ENCODE measurements at regions not wholly inside any gene's neighbourhood (a gene's known extent, or its start where the extent isn't known, plus 50 kb on each side); places are given as distances from the start of the nearest gene placed in this dataset.
A peak's percentile ranks its signal among the peaks of the same experiment; 100 is the strongest.
"Not testable (repeated sequence)": the region's sequence is repeated elsewhere in the genome, so short reads cannot be mapped to it uniquely, and the experiment has no call there.

GRCh38 chr16:88300463-88300835, 82.3 kb upstream of the ZNF469 start:
- no peak for DNase-seq (ENCODE audit: low spot score)

- DNase-seq (ENCODE audit: low spot score): no peak
These were observed 81.3 kb upstream of the ZNF469 start for GRCh38 chr16:88301431-88301830.

GRCh38 chr16:88301886-88302285, 80.9 kb upstream of the ZNF469 start:
- no peak for DNase-seq (ENCODE audit: low spot score)

- no peak for DNase-seq (ENCODE audit: low spot score)
These were observed 80.1 kb upstream of the ZNF469 start for GRCh38 chr16:88302666-88303065.

- DNase-seq (ENCODE audit: low spot score): no peak
These were observed 79.4 kb upstream of the ZNF469 start for GRCh38 chr16:88303405-88303804.

GRCh38 chr16:88303890-88304819, 78.6 kb upstream of the ZNF469 start:
- peak; percentile 79 for DNase-seq (ENCODE audit: low spot score)

- DNase-seq (ENCODE audit: low spot score): no peak
These were observed 77.6 kb upstream of the ZNF469 start for GRCh38 chr16:88305176-88305575.

GRCh38 chr16:88306411-88306810, 76.3 kb upstream of the ZNF469 start:
- DNase-seq (ENCODE audit: low spot score): no peak

GRCh38 chr16:88306860-88307545, 75.8 kb upstream of the ZNF469 start:
- DNase-seq (ENCODE audit: low spot score): peak; percentile 84

GRCh38 chr16:88308441-88309173, 74.2 kb upstream of the ZNF469 start:
- DNase-seq (ENCODE audit: low spot score): no peak

GRCh38 chr16:88309174-88309907, 73.4 kb upstream of the ZNF469 start:
- no peak for DNase-seq (ENCODE audit: low spot score)

GRCh38 chr16:88309908-88310265, 72.9 kb upstream of the ZNF469 start:
- DNase-seq (ENCODE audit: low spot score): no peak

GRCh38 chr16:88310796-88311605, 71.8 kb upstream of the ZNF469 start:
- no peak for DNase-seq (ENCODE audit: low spot score)

GRCh38 chr16:88311860-88312259, 70.9 kb upstream of the ZNF469 start:
- not testable (repeated sequence) for DNase-seq (ENCODE audit: low spot score)

- DNase-seq (ENCODE audit: low spot score): no peak
These were observed 70.0 kb upstream of the ZNF469 start for GRCh38 chr16:88312732-88313131.

GRCh38 chr16:88314991-88315542, 67.7 kb upstream of the ZNF469 start:
- DNase-seq (ENCODE audit: low spot score): no peak

GRCh38 chr16:88315543-88316105, 67.1 kb upstream of the ZNF469 start:
- DNase-seq (ENCODE audit: low spot score): peak; percentile 86

GRCh38 chr16:88316151-88316550, 66.6 kb upstream of the ZNF469 start:
- DNase-seq (ENCODE audit: low spot score): no peak

GRCh38 chr16:88316941-88317612, 65.7 kb upstream of the ZNF469 start:
- DNase-seq (ENCODE audit: low spot score): no peak

- DNase-seq (ENCODE audit: low spot score): no peak
These were observed 65.2 kb upstream of the ZNF469 start for GRCh38 chr16:88317613-88317965.

Measured in A172 (cell line).